GM19240 (cell line): ENCODE measurements at regions not wholly inside any gene's neighbourhood (a gene's known extent, or its start where the extent isn't known, plus 50 kb on each side); places are given as distances from the start of the nearest gene placed in this dataset.
"Not testable (repeated sequence)": the region's sequence is repeated elsewhere in the genome, so short reads cannot be mapped to it uniquely, and the experiment has no call there.

Source experiments
- DNase-seq: peaks from one replicate; pipeline ENCODE4 v3.0.0; 2011; ENCODE audit warnings: low spot score; ENCODE audit not compliant: insufficient read length

DNA sequence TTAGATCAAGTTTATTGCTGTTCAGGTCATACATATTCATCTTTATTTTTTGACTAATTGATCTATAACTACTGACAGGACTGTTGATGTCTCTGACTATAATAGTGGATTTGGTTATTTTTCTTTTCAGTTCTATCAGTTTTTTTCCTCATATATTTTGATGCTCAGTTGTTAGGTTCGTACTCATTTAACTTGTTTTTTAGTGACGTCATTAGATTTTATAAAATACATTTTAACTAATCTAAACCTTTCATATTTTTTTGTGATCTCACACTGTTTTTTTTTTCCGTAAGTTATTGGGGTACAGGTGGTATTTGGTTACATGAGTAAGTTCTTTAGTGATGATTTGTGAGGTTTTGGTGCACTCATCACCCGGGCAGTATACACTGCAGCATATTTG is 841.2 kb upstream of the FBXO33 start:
- no peak for DNase-seq

- no peak for DNase-seq
Measured at GRCh38 chr14:40271480-40271879, 839.2 kb upstream of the FBXO33 start.

DNA sequence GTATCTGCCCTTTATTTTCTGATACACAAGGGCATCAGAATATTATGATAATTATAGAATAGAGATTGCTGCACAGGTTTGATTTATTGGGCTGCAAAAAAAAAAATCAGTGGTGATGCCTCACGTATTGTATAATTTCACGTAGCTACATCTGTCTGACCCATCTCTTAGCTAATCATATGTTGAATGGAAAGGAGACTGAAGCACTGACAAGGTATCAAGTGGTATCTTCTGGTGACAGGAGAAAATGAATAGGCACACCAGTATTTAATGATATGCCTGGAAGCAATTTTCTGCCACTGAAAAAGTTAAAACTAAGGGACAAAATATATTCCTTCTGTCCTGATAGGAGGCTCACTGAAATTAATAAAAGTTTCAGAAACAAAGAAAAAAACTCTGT is 837.2 kb upstream of the FBXO33 start:
- no peak for DNase-seq

DNA sequence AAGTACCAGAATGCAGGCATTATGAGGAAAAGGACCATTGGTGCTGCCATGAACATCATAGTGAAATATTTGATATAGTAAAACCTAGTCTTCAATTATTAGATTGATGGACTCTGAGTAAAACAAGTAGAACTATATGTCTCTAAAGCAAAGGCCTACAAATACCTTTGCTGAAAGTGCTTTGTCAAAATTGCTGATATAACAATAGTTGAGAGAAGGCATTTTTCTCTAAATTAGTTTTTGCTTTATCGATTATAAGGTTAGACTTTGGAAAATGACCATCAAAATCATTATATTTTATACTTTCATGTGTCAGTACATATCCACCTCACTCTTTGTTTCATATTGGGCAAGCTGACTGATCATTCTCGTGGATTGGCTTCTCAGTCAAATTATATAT is 836.0 kb upstream of the FBXO33 start:
- no peak for DNase-seq

- DNase-seq, result no peak
Measured at GRCh38 chr14:40265096-40265495, 832.9 kb upstream of the FBXO33 start.

GRCh38 chr14:40252817-40253447 is 820.7 kb upstream of the FBXO33 start:
- no peak for DNase-seq

- no peak for DNase-seq
Measured at GRCh38 chr14:40248671-40249070, 816.4 kb upstream of the FBXO33 start.

GRCh38 chr14:40240245-40240859 is 808.1 kb upstream of the FBXO33 start:
- DNase-seq, result no peak

DNA sequence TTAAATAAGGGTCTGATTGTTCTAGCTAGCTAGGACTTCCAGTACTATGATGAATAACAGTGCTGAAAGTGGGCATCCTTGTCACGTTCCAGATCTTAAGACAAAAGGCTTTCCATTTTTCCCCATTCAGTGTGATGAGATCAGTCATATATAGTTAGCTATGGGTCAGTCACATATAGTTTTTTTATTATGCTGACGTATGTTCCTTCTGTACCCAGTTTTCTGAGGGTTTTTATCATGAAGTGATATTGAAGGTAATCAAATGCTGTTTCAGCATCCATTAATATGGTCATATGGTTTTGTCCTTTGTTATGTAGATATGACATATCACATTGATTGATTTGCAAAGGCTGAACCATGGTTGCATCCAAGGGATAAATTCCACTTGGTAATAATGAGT is 800.1 kb upstream of the FBXO33 start:
- DNase-seq, result no peak

GRCh38 chr14:40229676-40230075 is 797.4 kb upstream of the FBXO33 start:
- DNase-seq, result no peak

DNA sequence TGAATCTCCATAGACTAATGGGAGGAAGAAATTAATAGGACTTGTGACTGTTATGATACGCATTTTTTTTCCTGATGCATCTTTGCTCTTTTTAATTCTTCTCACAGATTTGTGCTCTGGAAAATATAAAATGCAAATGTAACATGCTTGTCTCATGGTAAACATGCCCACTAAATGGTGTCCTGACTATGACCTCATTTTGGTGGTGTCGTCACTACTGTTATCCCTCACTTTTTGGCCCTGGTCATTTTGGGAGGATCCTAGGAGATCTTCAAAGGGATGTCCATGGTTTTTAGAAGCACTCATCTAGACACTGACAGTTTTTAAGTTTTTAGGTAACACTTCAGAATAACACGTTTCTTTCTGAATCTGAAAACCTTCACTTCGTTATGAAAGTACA is 790.8 kb upstream of the FBXO33 start:
- no peak for DNase-seq

DNA sequence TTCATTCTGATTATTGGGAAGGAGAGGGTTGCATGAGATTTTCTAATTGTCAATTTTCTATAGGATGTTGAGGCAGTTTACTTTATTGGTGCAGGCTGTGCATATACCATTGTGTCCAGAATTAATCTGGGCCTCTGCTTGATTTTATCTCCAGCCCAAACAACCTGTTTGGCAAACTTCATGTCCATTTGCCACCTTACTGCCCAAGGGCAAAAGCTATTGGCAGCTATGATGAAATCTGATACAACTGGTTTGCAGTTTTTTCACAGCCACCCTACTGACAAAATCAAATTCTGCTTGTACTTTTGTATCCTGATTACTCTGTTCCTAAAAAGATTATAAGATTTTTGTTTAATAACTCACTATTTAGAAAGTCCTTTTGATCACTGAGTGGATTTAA is 789.2 kb upstream of the FBXO33 start:
- DNase-seq, result no peak

- no peak for DNase-seq
Measured at GRCh38 chr14:40219032-40219431, 786.8 kb upstream of the FBXO33 start.

- no peak for DNase-seq
Measured at GRCh38 chr14:40218282-40218941, 786.2 kb upstream of the FBXO33 start.

- no peak for DNase-seq
Measured at GRCh38 chr14:40216976-40217375, 784.7 kb upstream of the FBXO33 start.

DNA sequence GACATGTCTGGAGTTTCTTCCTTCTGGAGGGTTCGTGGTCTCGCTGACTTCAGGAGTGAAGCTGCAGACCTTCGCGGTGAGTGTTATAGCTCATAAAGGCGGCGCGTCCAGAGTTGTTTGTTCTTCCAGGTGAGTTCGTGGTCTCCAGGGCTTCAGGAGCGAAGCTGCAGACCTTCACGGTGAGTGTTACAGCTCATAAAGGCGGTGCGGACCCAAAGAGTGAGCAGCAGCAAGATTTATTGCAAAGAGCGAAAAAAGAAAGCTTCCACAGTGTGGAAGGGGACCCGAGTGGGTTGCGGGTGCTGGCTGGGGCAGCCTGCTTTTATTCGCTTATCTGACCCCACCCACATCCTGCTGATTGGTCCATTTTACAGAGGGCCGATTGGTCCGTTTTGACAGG is 784.2 kb upstream of the FBXO33 start:
- not testable (repeated sequence) for DNase-seq

DNA sequence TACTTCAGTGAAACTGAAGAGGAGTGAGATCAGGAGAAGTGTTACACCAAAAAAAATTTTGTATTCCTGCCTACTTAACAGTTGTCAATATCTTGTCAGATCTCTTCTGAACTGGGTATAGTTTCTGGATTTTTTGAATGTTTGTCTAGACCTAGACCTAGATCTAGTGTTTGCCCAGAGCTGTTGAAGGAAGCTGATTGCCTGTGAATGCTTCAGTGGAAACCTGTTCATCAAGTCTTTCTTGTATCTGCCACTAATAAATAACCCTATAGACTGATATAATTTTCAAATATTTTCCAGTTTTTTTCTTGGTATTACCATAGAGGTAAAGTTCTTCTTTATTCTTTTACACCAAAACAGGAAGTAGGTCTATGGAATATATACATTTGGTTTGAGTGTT is 781.5 kb upstream of the FBXO33 start:
- DNase-seq, result no peak

- DNase-seq, result no peak
Measured at GRCh38 chr14:40204441-40205175, 772.4 kb upstream of the FBXO33 start.

DNA sequence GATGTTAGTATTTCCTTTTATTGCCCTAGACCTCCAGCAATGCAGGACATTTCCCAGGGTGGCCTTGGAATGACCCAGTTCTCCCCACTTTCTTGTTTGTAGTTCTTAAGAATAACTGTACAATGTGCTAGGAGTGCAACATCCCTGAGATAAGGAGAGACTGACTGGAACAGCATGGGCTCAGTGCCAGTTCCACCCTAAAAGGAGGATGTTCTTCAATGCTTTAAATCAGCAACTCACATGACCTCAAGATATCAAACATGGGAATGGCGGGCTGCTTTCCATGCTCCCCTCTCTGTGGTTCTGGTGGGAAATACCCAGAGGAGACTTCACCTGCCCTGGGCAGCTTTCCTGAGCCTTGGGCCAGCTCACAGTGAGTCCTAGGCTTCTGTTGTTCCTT is 766.9 kb upstream of the FBXO33 start:
- no peak for DNase-seq

DNA sequence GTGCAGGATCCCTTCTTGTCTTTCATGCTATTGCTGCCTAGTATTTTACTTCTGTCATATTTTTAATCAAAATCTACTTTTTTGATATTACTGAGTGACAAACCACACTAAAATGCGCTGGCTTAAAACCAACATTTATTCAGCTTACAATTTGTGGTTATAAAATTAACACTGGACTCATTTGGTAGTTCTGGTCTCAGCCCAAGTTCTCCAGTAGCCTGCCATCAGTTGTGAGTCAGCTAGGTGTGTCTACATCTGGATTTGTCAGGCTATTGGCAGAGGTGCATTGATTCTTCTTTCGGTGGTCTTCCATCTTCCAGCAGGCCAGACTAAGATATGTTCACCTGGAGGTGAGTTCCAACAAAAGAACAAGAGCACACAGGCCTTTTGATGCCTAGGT is 765.1 kb upstream of the FBXO33 start:
- no peak for DNase-seq

GRCh38 chr14:40188006-40188405 is 755.8 kb upstream of the FBXO33 start:
- DNase-seq, result no peak

GRCh38 chr14:40164083-40164482 is 731.9 kb upstream of the FBXO33 start:
- DNase-seq, result no peak
